ENCODE measurements at regions not wholly inside any gene's neighbourhood (a gene's known extent, or its start where the extent isn't known, plus 50 kb on each side); places are given as distances from the start of the nearest gene placed in this dataset.
"Not testable (repeated sequence)": the region's sequence is repeated elsewhere in the genome, so short reads cannot be mapped to it uniquely, and the experiment has no call there.

DNA sequence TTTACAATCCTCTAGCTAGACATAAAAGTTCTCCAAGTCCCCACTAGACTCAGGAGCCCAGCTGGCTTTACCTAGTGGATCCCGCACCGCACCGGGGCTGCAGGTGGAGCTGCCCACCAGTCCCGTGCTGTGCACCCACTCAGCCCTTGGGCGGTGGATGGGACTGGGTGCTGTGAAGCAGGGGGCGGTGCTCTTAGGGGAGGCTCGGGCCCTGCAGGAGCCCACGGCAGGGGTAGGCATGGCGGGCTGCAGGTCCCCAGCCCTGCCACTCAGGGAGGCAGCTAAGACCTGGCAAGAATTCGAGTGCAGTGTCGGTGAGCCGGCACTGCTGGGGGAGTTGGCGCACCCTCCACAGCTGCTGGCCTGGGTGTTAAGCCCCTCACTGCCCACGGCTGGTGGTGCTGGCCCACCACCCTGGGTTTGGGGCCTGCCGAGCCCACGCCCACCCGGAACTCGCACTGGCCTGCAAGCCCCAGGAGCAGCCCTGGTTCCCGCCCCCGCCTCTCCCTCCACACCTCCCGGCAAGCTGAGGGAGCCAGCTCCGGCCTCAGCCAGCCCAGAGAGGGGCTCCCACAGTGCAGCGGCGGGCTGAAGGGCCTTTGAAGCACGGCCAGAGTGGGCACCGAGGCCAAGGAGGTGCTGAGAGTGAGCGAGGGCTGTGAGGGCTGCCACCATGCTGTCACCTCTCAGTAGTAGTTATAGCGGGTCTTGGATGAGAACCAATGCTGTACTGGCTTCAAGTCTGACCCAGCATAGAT, 255.2 kb downstream of the CDH7 start:
- in situ Hi-C loops (cut with MboI): no loop called here

GRCh38 chr18:65998971-65999700, 248.3 kb downstream of the CDH7 start:
- CTCF ChIA-PET; intact Hi-C loops (cut with micrococcal nuclease; ENCODE audit: unreplicated experiment); H3K79me2 ChIP-seq (ENCODE audit: control insufficient read depth, insufficient read depth, low read length); DNase-seq (ENCODE audit: low read depth, low spot score); H3K36me3 ChIP-seq (ENCODE audit: control insufficient read depth in 2 of 2, insufficient read depth in 2 of 2, low read length in 1 of 2); ATAC-seq; SMC1A ChIA-PET (ENCODE audit: uncharacterized antibody, unreplicated experiment); H3K4me3 ChIP-seq; H3K27me3 ChIP-seq (replicated peaks in 1 of 2; ENCODE audit: control insufficient read depth in 2 of 2, insufficient read depth in 2 of 2, low read length in 1 of 2); in situ Hi-C loops (cut with MboI); RAD21 ChIA-PET (ENCODE audit: unreplicated experiment); POLR2A ChIA-PET; H4K20me1 ChIP-seq (ENCODE audit: control insufficient read depth, insufficient read depth); H3K4me1 ChIP-seq (ENCODE audit: control insufficient read depth, insufficient read depth, low read length); H3K4me2 ChIP-seq (ENCODE audit: control insufficient read depth, insufficient read depth); FAIRE-seq; H2AFZ ChIP-seq (ENCODE audit: control insufficient read depth, low read depth, low read length); BruUV-seq (replicated peaks); H3K27ac ChIP-seq (ENCODE audit: control insufficient read depth, insufficient read depth); H3K9ac ChIP-seq (ENCODE audit: control insufficient read depth, insufficient read depth, low read length); H3K9me3 ChIP-seq (replicated peaks; ENCODE audit: control insufficient read depth, insufficient read depth, low read length): not testable (repeated sequence)
- WGBS (ENCODE audit: insufficient coverage, insufficient replicate concordance, low lambda C conversion rate, missing lambda C conversion rate): 30% methylated on average over 11 of the region's 11 CpGs

More for the DNA sequence above, 255.2 kb downstream of the CDH7 start:
- 56% methylated on average over 28 of the region's 28 CpGs for WGBS (ENCODE audit: insufficient coverage, insufficient replicate concordance, low lambda C conversion rate, missing lambda C conversion rate)
- Histone ChIP-seq H3K36me3 (ENCODE audit: control insufficient read depth in 2 of 2, insufficient read depth in 2 of 2, low read length in 1 of 2) (no peaks in the 10 kb centered on the region), H3K9ac (ENCODE audit: control insufficient read depth, insufficient read depth, low read length) (no peak overlapping the region), H3K27me3 (replicated peaks in 1 of 2; ENCODE audit: control insufficient read depth in 2 of 2, insufficient read depth in 2 of 2, low read length in 1 of 2) (no peaks in the 10 kb centered on the region), H3K27ac (ENCODE audit: control insufficient read depth, insufficient read depth) (no peak overlapping the region), H3K4me2 (ENCODE audit: control insufficient read depth, insufficient read depth) (no peak overlapping the region), H3K4me1 (ENCODE audit: control insufficient read depth, insufficient read depth, low read length) (no peaks in the 10 kb centered on the region), H3K4me3 (no peak overlapping the region), H3K79me2 (ENCODE audit: control insufficient read depth, insufficient read depth, low read length) (no peaks in the 10 kb centered on the region), H4K20me1 (ENCODE audit: control insufficient read depth, insufficient read depth) (no peaks in the 10 kb centered on the region), H3K9me3 (replicated peaks; ENCODE audit: control insufficient read depth, insufficient read depth, low read length) (no peaks in the 10 kb centered on the region), H2AFZ (ENCODE audit: control insufficient read depth, low read depth, low read length) (no peak overlapping the region)
- ATAC-seq (no peak), DNase-seq (ENCODE audit: low read depth, low spot score) (no peak), FAIRE-seq (no peak)
- ChIA-PET SMC1A (ENCODE audit: uncharacterized antibody, unreplicated experiment) (no interaction called here), POLR2A (no interaction called here), CTCF (no interaction called here), RAD21 (ENCODE audit: unreplicated experiment) (no interaction called here)
- BruUV-seq (replicated peaks): no TSS peak
- intact Hi-C loops (cut with micrococcal nuclease; ENCODE audit: unreplicated experiment): no loop called here
- TF ChIP-seq EP300 (IDR thresholded peaks at IDR 0.05; ENCODE audit: borderline replicate concordance in 1 of 2, control insufficient read depth in 1 of 2, low read depth in 2 of 2, low read length in 2 of 2) (no peak), RUNX3 (IDR thresholded peaks at IDR 0.05; ENCODE audit: low read length) (no peak), BRCA1 (IDR thresholded peaks at IDR 0.05; ENCODE audit: low read depth, low read length) (no peak), HDAC6 (IDR thresholded peaks at IDR 0.05; ENCODE audit: unreplicated experiment) (no peak), POU2F2 (IDR thresholded peaks at IDR 0.05; ENCODE audit: borderline replicate concordance, low read depth, low read length) (no peak), SREBF1 (IDR thresholded peaks at IDR 0.05; ENCODE audit: low read length) (no peak), KAT2A (conservative IDR thresholded peaks at IDR 0.05; ENCODE audit: control insufficient read depth, low read depth, low read length) (no peak), IRF4 (IDR thresholded peaks at IDR 0.05; ENCODE audit: low read depth, low read length) (no peak)
- TF ChIP-seq, protein P1, sequence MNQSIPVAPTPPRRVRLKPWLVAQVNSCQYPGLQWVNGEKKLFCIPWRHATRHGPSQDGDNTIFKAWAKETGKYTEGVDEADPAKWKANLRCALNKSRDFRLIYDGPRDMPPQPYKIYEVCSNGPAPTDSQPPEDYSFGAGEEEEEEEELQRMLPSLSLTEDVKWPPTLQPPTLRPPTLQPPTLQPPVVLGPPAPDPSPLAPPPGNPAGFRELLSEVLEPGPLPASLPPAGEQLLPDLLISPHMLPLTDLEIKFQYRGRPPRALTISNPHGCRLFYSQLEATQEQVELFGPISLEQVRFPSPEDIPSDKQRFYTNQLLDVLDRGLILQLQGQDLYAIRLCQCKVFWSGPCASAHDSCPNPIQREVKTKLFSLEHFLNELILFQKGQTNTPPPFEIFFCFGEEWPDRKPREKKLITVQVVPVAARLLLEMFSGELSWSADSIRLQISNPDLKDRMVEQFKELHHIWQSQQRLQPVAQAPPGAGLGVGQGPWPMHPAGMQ (IDR thresholded peaks at IDR 0.05; ENCODE audit: borderline replicate concordance): no peak
